ENCODE measurements at regions not wholly inside any gene's neighbourhood (a gene's known extent, or its start where the extent isn't known, plus 50 kb on each side); places are given as distances from the start of the nearest gene placed in this dataset.

DNA sequence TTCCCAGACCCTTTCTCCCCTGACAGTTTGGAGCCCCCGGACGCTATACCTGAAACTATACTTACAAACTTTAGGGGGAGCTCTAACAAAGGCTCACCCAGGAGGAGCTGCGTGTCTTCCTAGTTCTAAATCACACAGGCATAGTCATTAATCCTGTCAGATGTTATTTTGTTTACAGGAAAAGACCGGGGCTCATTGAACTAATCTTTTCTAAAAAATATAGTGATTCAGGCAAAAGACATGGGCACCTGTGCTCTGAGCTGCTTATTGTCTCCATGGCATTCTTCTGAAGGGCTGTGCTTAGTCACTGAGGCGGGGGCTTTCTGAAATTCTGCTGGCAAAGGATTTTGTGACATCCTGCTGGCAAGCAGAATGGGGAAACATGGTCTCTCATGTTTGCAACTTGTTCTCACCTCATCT is 1577.0 kb downstream of the NCAM2 start:
- TF ChIP-seq, protein P1, sequence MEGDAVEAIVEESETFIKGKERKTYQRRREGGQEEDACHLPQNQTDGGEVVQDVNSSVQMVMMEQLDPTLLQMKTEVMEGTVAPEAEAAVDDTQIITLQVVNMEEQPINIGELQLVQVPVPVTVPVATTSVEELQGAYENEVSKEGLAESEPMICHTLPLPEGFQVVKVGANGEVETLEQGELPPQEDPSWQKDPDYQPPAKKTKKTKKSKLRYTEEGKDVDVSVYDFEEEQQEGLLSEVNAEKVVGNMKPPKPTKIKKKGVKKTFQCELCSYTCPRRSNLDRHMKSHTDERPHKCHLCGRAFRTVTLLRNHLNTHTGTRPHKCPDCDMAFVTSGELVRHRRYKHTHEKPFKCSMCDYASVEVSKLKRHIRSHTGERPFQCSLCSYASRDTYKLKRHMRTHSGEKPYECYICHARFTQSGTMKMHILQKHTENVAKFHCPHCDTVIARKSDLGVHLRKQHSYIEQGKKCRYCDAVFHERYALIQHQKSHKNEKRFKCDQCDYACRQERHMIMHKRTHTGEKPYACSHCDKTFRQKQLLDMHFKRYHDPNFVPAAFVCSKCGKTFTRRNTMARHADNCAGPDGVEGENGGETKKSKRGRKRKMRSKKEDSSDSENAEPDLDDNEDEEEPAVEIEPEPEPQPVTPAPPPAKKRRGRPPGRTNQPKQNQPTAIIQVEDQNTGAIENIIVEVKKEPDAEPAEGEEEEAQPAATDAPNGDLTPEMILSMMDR (IDR thresholded peaks at IDR 0.05; ENCODE audit: low read depth, low read length), result no peak
- no peak for DNase-seq (ENCODE audit: extremely low read depth, low read depth)

DNA sequence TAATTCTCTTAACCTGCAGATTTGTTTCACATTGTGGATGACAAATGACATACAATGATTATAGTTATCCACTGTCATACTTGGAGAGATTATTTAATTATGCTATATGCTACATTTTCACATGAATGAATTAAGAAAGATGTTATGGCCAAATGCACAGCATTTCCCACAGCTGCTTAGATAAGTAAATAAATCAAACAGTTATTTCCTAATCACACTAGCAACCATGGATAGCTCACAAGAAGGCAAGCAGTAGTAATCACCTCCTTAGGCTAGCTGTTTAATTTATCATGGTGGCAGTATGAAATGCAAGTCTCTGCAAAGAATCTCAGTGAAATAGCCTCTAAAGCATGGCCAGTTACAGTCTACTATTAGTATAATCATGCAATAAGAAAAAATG is 1581.5 kb downstream of the NCAM2 start:
- TF ChIP-seq, protein P1 (IDR thresholded peaks at IDR 0.05; ENCODE audit: low read depth, low read length), result no peak

DNA sequence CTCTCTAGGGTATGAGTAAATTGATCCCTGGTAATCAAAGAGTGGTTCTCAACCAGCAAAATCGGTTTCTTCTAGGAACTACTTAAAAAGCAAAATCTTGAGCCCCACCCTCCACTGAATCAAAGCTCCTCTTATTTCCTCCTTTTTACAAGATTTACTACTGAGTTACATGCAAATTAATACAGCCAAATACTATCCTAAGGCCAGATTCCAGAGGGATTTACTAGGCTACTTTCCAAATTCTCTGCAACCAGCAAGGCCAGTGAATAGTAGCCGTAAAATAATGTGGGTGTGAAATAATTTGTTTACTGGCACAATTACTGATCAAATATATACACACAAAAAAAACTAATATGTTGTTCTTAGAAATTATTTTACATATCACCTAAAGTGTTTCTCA is 1583.8 kb downstream of the NCAM2 start:
- no peak for DNase-seq (ENCODE audit: extremely low read depth, low read depth)
- TF ChIP-seq, protein P1 (IDR thresholded peaks at IDR 0.05; ENCODE audit: low read depth, low read length), result no peak

More for the DNA sequence above, 1581.5 kb downstream of the NCAM2 start:
- DNase-seq (ENCODE audit: extremely low read depth, low read depth), result no peak

DNA sequence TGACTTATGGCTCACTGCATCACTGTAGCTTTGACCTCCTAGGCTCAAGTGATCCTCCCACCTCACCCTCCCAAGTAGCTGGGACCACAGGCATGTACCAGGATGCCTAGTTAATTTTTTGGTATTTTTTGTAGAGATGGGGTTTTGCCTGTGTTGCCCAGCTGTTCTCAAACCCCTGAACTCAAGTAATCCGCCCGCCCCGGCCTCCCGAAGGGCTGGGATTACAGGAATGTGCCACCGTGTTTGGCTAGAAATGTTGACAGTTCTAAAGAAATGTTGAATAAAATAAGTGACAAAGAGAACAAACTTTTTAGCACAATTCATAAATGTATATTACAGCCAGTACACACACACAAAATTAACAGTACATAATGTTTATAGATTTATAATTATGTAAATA is 1586.1 kb downstream of the NCAM2 start:
- TF ChIP-seq, protein P1 (IDR thresholded peaks at IDR 0.05; ENCODE audit: low read depth, low read length), result no peak

DNA sequence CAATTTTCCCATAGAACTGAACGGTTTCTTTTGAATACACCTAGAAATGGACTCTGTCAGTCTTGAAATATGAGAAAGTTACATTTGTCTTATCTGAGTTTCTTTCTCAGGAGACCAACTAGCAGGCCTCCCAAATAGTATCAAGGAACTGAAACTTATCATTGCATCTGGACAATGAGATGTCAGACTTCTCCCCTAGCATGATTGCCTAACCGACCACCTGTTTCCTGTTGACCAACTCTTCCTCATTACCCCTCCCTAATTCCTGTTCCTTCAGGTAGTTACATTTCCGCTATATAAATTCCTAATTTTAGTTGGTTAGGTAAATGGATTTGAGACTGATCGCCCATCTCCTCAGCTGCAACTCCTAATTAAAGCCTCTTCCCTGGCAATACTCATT is 1587.3 kb downstream of the NCAM2 start:
- DNase-seq (ENCODE audit: extremely low read depth, low read depth), result no peak
- TF ChIP-seq, protein P1 (IDR thresholded peaks at IDR 0.05; ENCODE audit: low read depth, low read length), result no peak

More for the DNA sequence above, 1586.1 kb downstream of the NCAM2 start:
- no peak for DNase-seq (ENCODE audit: extremely low read depth, low read depth)

DNA sequence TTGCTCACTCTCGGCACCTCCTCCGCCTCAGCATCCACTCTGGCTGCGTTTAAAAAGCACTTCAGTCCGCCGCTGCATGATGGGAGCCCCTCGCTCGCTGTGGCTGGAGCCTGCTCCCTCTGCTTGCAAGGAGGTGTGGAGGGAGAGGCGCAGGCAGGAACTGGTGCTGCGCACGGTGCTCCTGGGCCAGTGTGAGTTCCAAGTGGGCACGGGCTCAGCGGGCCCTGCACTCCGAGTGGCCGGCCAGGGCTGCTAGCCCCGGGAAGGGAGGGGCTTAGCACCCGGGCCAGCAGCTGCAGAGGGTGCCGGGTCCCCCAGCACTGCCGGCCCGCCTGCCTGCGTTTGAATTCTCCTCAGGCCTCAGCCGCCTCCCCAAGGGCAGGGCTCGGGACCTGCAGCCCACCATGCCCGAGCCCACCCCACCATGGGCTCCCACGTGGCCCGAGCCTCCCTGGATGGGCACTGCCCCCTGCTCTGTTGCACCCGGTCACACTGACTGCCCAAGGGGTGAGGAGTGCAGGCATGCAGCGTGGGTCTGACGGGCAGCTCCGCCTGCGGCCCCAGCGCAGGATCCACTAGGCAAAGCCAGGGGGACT is 1599.5 kb downstream of the NCAM2 start:
- TF ChIP-seq, protein P1 (IDR thresholded peaks at IDR 0.05; ENCODE audit: low read depth, low read length), result no peak
- no peak for DNase-seq (ENCODE audit: extremely low read depth, low read depth)

DNA sequence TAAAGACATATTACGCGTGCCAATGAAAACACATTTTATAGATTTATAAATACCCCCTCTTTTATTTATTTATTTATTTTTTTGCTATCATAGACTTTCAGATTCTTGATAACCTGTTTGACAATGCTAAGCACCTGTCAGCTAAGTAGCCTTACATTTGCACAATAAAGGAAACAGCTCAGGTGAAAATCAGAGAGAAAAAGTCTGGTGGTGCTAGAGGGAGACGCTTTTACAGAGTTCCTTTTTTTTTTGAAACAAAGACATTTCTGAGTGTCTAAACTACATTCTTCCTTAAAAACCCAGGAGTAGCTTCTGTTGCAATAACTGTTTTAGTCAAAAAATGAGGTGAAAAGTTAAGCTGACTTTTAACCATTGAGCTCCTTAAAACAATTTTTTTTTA is 1611.6 kb downstream of the NCAM2 start:
- no peak for DNase-seq (ENCODE audit: extremely low read depth, low read depth)
- TF ChIP-seq, protein P1 (IDR thresholded peaks at IDR 0.05; ENCODE audit: low read depth, low read length), result no peak
